ENCODE measurements at regions not wholly inside any gene's neighbourhood (a gene's known extent, or its start where the extent isn't known, plus 50 kb on each side); places are given as distances from the start of the nearest gene placed in this dataset.

DNA sequence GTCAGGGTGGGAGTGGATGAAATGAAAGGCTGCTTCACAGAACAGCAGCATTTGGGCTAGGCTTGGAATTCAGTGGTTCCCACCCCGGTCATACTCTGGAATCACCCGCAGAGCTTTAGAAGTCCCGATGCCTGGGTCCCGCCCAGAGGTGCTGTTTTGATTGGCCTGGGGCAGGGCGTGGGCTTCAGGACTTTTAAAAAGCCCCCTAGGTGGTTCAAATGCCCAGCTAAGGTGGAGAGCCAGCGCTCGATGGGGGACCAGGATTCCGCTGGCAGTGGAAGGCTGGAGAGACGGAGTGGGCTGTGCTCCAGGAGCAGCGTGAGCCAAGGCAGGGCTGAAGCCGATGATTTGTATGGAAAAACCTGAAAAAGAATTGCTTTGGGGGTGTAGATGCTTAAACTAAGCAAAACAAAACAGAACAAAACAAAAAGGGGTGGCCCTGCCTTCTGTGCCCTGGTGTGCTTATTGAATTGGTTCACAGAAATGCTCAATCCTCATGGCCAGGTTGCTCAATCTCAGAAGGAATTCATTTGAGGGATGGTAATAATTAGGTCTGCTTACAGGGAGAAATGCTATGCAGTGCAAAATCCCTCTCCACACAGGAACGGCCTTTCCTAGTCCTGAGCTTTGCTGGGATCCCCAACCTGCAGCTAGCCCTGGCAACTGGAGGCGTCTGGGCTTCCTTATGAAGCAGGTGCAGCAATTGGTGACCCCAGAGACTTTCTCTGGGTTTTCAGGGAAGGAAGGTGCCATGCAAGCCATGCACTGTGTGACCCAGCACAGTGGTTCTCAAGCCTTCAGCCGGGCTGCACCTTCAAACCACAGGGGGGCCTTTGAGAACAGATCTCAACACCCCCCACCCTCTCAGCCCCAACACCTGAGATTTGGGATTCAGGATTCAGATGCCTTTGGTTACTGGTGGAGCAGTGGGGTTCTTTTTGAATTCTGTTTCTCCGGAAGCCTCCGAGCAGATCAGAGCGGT, 174.0 kb upstream of the ZNF618 start:
- TF ChIP-seq EZH2 (IDR thresholded peaks at IDR 0.05; ENCODE audit: low read length, missing control alignments): no peak
- TF ChIP-seq, protein P1, sequence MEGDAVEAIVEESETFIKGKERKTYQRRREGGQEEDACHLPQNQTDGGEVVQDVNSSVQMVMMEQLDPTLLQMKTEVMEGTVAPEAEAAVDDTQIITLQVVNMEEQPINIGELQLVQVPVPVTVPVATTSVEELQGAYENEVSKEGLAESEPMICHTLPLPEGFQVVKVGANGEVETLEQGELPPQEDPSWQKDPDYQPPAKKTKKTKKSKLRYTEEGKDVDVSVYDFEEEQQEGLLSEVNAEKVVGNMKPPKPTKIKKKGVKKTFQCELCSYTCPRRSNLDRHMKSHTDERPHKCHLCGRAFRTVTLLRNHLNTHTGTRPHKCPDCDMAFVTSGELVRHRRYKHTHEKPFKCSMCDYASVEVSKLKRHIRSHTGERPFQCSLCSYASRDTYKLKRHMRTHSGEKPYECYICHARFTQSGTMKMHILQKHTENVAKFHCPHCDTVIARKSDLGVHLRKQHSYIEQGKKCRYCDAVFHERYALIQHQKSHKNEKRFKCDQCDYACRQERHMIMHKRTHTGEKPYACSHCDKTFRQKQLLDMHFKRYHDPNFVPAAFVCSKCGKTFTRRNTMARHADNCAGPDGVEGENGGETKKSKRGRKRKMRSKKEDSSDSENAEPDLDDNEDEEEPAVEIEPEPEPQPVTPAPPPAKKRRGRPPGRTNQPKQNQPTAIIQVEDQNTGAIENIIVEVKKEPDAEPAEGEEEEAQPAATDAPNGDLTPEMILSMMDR (conservative IDR thresholded peaks at IDR 0.05 in 1 of 2, IDR thresholded peaks at IDR 0.05 in 1 of 2; ENCODE audit: low read depth in 1 of 2, low read length in 2 of 2): no peak

Data from fibroblast of lung (primary cell).